ENCODE measurements at regions not wholly inside any gene's neighbourhood (a gene's known extent, or its start where the extent isn't known, plus 50 kb on each side); places are given as distances from the start of the nearest gene placed in this dataset.

GRCh38 chr3:24598695-24599470 lies 104.2 kb upstream of the THRB start:
- no peak for DNase-seq

- no peak for DNase-seq
Measured at GRCh38 chr3:24601066-24601939, 106.7 kb upstream of the THRB start.

GRCh38 chr3:24604215-24604614 lies 109.6 kb upstream of the THRB start:
- DNase-seq: no peak

GRCh38 chr3:24605511-24606028 lies 110.9 kb upstream of the THRB start:
- no peak for DNase-seq

GRCh38 chr3:24607281-24607680 lies 112.6 kb upstream of the THRB start:
- DNase-seq: no peak

GRCh38 chr3:24608701-24609390 lies 114.2 kb upstream of the THRB start:
- DNase-seq: no peak

- no peak for DNase-seq
Measured at GRCh38 chr3:24614359-24614758, 119.7 kb upstream of the THRB start.

GRCh38 chr3:24615177-24615576 lies 120.5 kb upstream of the THRB start:
- DNase-seq: no peak

- no peak for DNase-seq
Measured at GRCh38 chr3:24616110-24616829, 121.6 kb upstream of the THRB start.

GRCh38 chr3:24622138-24622537 lies 127.5 kb upstream of the THRB start:
- DNase-seq: peak; percentile 20

GRCh38 chr3:24622696-24623225 lies 128.1 kb upstream of the THRB start:
- DNase-seq: no peak

GRCh38 chr3:24623657-24624056 lies 129.0 kb upstream of the THRB start:
- DNase-seq: no peak

- no peak for DNase-seq
Measured at GRCh38 chr3:24624938-24625681, 130.5 kb upstream of the THRB start.

GRCh38 chr3:24628523-24629258 lies 134.0 kb upstream of the THRB start:
- no peak for DNase-seq

- no peak for DNase-seq
Measured at GRCh38 chr3:24631481-24631880, 136.8 kb upstream of the THRB start.

GRCh38 chr3:24639061-24639460 lies 144.4 kb upstream of the THRB start:
- no peak for DNase-seq

- DNase-seq: no peak
Measured at GRCh38 chr3:24639481-24640329, 145.1 kb upstream of the THRB start.

- peak; percentile 80 for DNase-seq
Measured at GRCh38 chr3:24640330-24640877, 145.8 kb upstream of the THRB start.

GRCh38 chr3:24641628-24642027 lies 147.0 kb upstream of the THRB start:
- DNase-seq: no peak

- no peak for DNase-seq
Measured at GRCh38 chr3:24645047-24645446, 150.4 kb upstream of the THRB start.
